NCI-H82 (cell line): ENCODE measurements at regions not wholly inside any gene's neighbourhood (a gene's known extent, or its start where the extent isn't known, plus 50 kb on each side); places are given as distances from the start of the nearest gene placed in this dataset.
"Not testable (repeated sequence)": the region's sequence is repeated elsewhere in the genome, so short reads cannot be mapped to it uniquely, and the experiment has no call there.

Source experiments
- DNase-seq: peaks from one replicate; lab custom pipeline; 2025; lab: John Stamatoyannopoulos, UW

DNA sequence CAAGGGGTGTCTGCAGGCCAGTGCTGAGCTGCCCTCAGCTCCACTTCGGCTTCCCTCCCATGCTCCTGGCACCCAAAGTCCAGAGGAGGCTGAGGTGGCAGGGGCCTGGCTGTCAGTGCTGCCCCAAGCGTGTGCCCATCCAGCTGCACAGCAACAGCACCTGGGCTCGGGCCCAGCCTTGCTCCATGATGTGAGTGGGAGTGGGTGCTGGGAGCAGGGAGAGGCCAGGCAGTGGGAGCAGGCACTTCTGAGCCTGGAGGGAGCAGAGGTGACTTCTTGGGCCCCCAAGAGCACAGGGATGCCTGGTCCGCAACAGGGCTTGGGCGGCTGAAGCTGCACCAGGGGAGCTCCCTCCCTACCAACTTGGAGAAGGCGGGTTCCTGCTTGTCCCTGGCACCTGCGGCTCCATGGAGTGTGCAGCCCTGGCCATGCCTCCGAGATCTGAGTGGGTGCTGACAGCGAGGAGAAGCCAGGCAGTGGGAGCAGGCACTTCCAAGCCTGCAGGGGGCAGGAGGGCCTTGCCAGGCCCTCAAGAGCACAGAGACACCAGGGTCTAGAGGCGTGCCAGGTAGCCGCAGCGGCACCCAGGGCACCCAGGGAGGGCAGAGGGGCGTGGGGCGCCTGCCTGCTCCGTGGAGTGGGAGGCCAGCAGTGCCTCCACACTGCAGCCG is 366.7 kb upstream of the SGO1 start:
- DNase-seq = no peak

DNA sequence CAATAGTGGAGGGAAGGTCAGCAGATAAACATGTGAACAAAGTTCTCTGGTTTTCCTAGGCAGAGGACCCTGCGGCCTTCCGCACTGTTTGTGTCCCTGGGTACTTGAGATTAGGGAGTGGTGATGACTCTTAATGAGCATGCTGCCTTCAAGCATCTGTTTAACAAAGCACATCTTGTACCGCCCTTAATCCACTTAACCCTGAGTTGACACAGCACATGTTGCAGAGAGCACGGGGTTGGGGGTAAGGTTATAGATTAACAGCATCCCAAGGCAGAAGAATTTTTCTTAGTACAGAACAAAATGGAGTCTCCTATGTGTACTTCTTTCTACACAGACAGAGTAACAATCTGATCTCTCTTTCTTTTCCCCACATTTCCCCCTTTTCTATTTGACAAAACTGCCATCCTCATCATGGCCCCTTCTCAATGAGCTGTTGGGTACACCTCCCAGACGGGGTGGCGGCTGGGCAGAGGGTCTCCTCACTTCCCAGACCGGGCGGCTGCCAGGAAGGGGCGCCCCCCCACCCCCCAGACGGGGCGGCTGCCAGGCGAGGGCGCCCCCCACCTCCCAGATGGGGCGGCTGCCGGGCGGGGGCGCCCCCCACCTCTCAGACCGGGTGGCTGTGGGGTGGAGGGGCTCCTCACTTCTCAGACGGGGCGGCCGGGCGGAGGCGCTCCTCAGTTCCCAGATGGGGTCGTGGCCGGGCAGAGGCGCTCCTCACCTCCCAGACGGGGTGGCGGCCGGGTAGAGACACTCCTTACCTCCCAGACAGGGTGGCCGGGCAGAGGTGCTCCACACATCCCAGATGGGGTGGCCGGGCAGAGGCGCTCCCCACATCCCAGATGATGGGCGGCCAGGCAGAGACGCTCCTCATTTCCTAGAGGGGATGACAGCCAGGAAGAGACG is 361.6 kb upstream of the SGO1 start:
- DNase-seq = not testable (repeated sequence)

DNA sequence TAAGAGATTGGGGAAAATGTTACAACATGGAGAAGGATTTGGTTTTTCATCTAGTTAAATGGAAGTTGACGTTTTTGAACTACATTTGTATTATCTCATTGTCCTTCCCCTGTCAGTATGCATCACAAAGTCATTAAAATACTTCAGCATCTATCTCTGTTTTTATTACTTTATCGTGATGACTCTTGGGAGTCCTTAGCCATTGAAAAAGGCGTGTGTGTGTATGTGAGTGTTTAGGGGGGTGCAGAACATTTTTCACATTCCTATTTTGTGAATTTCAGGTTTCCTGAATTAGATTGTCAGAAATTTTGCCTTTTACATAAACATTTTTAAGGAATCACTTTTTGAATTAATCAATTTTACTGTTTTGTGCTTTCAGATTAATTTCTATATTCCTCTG is 360.6 kb upstream of the SGO1 start:
- DNase-seq = no peak

DNA sequence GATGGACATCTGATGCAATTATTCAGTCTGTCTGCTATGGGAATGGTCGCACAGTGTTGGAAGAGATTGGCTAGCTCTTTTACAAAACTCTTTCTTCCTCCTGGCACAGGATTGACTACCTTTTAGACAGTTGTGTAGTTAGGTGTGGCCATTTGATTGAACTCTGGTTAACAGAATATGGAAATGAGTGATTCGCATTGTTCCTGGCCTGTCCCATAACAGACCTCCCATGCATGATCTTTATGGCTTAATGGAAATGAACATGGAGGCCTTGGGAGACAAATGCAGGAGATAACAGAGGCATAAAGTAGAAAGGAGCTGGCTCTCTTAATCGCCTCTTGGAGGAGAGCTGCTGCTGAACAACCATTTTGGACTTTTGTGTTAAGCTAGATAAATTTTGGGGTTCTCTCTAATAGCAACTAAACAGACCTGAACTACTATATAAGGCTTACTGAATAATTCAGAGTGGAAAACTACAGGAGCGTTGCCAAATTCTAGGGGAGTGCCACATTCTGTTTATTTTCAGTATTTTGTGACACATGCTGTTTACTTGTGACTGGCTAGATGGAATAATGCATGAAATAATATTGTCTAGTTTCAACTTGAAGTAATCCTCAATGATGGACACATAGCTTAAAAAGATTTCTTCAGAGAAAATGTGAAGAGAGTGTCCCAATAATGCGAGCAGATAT is 357.7 kb upstream of the SGO1 start:
- DNase-seq = no peak

DNA sequence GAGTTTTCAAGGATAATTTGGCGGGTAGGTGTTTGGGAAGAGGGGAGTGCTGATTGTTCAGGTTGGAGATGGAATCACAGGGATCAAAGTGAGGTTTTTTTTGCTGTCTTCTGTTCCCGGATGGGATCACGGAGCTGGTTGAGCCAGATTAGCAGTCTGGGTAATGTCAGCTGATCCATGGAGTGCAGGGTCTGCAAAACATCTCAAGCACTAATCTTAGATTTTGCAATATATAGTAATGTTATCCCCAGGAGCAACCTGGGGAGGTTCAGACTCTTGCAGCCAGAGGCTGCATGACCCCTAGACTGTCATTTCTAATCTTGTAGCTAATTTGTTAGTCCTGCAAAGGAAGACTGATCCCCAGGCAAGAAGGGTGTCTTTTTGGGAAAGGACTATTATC is 354.1 kb upstream of the SGO1 start:
- peak; percentile 2 for DNase-seq

DNA sequence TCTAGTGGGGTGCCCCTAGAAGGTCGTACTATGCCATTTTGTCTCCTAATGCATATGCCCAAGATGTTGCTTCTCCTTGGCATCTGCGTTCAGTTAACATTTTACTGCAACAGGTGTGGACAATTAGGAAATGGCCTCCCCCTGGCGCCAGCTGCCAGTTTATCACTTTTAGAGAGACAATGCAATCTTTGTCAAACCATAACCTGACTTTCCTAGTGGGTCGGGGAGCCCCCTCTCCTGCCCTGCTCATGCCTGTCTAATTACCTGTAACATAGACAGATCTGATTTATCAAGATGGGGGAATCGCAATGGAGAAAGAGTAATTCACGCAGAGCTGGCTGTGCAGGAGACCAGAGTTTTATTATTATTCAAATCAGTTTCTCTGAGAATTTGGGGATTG is 353.7 kb upstream of the SGO1 start:
- DNase-seq = no peak

DNA sequence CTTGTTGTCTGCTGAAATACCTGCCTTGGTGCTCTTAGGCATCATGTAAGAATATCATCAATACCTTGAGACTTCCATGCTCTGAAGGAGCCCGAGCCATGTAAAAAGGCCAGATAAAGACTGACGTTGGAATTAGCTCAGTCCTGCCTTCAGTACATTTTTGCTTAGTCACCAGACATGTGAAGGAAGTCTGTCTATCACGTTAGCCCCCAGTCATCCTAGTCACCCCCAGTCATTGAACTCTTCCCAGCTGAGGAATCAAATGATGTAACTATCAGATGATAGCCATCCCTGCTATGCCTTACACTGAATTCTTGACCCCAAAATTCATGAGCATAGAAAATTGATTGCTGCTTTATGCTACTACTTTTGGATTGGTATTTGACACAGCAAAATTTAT is 351.2 kb upstream of the SGO1 start:
- no peak for DNase-seq

DNA sequence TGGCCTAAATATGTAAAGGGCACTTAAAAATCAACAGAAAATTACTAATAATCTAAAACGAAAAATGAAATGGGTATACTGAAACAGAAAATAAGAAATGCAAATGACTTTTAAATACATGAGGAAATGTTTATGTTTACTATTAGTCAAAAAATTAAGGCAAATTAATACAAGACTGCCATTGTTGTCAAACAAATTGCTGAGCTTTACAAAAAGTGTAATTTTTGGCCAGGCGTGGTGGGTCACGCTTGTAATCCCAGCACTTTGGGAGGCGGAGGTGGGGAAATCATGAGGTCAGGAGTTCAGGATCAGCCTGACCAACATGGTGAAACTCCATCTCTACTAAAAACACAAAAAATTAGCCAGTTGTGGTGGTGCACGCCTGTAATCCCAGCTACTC is 343.9 kb upstream of the SGO1 start:
- DNase-seq = no peak

DNA sequence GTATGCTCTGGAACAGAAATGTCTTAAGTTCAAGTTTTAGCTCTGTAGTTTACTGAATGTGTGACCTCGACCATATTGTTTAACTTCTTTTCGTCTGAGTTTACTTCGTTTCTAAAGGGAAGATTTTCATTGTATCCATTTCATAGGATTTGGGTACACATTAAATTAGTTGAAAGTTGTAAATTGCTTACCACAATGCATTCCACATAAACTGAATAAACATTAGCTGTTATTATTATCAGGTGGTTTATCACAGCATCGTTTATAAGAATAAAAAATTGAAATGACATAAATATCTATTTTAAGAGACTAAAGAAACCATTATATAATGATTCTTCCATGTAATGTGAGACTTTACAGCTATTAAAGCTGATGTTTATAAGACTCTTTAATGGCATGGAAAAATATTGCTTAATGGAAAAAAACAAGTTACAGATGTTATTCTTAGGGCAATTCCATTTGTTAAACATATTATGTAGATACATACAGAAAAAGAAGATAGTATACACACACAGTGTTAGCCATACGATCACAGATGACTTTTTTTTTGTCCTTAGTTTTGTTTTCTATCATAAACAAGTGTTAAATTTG is 342.3 kb upstream of the SGO1 start:
- no peak for DNase-seq

DNA sequence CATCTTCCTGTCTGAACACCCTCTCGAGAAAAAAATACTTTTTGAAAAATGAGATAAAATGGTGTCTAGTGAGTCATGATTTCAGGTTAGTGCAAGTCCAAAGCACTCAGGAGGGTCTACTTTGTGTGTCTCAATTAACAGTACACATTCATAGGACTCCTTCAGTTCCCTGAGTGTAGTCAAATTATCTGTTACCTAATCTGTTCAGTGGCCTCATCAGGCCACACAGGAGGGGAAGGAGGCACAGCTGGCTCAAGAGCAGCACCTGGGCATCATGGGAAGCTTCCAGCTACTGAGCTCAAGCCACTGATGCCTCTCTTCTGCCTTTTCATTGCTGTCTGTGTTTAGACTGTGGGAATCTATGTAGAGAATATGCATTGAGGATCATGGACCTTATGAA is 341.4 kb upstream of the SGO1 start:
- DNase-seq = peak; percentile 15

DNA sequence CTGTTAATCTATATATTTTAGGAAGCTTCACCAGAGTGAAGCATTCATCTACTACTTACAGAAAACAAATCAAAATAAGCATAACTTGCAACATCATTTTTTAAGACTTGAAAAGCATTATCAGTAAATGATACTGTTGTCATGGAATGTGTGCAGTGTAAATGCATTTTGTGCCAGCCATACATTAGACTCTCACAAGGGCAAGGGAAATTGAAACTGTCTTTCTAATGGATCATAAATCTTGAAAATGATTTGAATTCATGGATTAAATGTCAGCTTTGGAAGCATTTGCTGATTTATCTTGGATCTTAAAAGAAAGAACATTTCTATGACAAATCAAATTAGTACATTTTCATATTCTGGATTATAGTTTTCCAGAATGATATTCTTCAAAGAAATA is 338.3 kb upstream of the SGO1 start:
- DNase-seq = no peak

DNA sequence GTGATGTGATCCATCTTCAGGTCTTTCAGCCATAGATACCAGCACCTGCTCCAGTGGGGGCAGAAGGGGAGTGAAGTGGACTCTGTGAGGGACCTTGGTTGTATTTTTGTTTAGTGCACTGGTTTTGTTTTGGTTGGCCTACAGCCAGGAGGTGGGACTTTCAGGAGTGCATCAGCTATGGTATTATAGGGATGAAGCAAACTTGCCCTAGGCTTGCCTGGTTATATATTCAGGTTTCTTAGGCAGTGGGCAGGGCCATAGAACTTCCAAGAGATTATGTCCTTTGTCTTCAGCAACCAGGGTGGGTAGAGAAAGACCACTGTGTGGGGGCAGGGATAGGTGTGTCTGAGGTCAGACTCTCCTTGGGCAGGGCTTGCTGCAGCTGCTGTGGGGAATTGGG is 337.3 kb upstream of the SGO1 start:
- no peak for DNase-seq

DNA sequence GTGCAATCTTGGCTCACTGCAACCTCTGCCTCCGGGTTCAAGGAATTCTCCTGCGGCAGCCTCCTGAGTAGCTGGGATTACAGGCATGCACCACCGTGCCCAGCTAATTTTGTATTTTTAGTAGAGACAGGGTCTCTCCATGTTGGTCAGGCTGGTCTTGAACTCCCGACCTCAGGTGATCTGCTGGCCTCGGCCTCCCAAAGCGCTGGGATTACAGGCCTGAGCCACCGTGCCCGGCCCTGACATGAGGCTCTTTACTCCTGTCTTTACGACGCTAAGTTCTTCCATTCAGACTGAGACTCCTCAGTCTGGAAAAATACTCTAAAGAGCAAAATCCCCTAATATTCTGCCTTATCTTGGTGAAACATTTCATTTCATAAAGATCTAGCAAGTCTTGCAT is 331.3 kb upstream of the SGO1 start:
- DNase-seq = not testable (repeated sequence)

DNA sequence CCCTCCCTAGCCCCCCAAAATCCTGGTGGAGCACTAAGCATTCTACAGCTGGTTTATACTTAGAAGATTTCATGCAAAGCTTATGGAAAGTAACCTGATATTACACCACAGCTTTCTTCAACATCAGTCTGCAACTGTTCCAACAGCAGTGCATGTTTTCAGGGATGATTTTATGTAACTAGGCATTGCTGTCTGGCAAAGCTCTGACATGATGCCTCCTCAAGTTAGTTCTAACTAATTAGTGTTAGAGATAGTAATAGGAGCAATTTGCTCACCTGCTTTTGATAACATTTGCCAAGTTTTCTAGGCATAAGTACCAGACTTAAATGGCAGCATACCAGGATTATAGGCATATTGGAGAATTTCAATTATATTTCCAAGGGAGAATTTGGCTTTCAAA is 330.3 kb upstream of the SGO1 start:
- no peak for DNase-seq

DNA sequence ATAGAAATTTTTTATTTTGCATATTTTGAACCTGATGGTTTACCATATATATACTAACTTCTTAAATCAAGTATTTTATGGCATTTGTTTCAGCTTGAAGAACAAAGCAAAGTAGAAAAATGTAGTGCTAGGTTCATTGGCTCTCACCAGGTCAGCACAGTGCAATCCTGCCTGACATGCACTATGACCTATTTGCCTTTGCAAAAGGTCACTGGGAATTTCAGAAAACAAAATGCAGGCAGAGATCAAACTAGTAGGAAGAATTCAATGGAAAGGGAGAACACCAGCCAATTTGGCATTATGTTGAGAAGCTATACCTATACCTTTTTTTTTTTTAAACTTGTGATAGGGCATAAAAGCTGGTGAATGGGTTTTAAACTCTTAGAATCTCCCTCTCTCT is 329.8 kb upstream of the SGO1 start:
- DNase-seq = no peak

DNA sequence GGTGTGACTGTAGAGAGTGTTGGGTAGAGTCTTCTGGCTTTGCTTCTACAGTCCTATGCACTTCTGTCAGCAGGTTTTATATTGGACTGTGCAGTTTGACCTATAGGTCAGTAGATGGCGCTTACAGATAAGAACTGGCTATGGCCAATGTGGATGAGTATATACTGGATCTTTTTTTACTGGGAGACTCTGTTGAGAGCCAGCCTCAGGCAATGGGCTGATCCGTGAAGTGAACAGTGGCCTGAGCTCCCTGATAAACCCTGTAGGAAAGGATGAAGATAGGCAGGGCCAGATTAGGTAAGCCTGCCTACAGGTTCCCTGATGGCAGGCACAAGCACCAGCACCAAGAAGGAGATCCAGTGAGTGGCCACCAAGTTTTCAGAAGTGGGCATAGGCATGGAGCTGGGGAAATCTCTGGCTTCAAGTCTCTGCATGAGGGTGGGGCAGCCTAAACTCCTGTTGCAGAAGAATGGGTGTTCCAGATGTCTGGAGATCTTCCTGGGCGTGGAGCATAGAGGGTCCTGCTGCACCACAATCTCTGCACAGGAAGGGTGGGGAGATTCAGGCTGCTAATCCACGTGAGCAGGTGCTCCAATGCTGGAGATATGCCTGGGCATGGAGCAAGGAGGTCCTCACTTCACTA is 326.0 kb upstream of the SGO1 start:
- peak; percentile 77 for DNase-seq

DNA sequence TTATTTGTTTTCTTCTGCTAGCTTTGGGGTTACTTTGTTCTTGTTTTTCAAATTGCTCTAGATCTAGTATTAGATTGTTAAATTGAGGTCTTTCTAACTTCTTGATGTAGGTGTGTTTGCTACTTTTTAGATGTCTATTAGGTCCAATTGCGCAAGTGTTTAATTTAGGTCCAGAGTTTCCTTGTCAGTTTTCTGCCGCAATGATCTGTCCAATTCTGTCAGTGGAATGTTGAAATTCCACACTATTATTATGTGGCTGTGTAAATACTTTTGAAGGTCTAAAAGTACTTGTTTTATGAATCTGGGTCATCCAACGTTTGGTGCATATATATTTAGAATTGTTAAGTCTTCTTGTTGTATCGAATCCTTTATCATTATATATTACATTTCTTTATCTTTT is 324.4 kb upstream of the SGO1 start:
- DNase-seq = no peak

DNA sequence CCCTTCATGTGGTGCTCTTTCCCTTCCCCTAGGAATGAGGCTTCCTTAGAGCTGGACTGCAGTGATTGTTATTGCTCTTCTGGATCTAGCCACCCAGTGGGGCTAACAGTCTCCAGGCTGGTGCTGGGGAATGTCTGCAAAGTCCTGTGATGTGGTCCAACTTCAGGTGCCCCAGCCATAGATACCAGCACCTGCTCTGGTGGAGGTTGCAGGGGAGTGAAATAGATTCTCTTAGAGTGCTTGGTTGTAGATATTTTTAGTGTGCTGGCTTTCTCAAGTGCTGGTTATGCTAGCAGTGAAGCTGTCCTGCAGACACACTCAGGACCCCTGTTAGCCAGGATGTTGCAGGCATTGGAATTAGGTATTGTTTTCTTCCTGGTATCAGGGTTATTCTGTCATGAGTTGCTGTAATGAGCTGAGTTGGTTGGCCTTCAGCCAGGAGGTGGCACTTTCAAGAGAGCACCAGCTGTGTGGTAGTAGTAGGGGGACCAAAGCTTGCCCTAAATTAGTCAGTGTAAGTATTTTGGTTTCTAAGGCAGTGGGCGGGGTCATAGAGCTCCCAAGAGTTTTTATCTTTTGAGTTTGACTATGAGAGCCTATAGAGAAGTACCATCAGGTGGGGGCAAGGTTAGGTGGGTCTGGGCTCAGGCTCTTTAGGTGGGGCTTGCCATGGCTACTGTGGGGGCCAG is 317.5 kb upstream of the SGO1 start:
- DNase-seq = no peak

DNA sequence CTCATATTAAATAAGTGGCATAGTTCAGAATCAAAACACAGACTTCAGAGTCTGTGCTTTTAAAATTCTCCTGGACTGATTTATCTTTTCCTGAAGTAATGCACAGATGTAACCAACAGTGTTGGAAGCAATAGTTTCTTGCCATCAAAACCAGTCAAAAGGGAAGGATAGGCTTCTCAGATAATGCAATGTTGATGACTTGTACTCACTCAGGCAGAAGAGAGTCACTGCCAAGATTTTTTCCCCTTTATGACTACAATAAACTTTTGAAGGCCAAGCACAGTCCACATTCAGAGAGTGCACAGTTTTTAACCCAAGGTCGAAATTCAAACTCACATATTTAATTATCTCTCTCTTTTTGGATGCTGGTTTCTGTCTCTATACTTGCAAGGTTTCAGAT is 305.0 kb upstream of the SGO1 start:
- no peak for DNase-seq

DNA sequence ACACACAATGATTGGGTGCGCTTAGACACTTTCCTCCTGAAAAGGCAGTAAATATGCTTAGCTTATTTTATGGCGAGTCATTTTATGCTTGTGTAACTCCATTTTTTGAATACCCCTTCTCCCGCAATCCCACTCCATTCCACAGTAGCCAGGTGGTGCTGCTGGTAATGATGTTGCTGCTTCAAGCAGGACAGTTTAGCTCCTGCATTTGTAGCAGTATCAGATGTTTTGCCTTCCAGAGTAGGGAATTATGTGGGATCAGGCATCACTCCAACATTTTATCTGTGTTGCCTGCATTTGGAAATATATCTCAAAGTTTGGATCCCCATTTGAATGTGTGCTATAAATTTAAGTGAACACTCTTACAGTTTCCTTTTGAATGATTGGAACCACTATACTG is 302.1 kb upstream of the SGO1 start:
- no peak for DNase-seq

DNA sequence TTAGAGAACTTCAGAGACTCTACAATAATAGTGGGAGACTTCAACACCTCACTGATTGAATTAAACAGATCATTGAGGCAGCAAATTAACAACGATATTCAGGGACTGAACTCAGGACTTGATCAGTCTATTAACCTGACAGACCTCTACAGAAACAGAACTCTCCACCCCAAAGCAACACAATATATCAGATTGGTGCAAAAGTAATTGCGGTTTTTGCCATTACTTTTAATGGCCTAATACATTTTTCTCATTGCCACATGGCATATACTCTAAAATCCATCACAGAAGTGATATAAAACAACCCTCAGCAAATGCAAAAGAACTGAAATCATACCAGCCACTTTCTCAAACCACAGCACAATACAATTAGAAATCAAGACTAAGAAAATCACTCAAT is 298.1 kb upstream of the SGO1 start:
- no peak for DNase-seq

DNA sequence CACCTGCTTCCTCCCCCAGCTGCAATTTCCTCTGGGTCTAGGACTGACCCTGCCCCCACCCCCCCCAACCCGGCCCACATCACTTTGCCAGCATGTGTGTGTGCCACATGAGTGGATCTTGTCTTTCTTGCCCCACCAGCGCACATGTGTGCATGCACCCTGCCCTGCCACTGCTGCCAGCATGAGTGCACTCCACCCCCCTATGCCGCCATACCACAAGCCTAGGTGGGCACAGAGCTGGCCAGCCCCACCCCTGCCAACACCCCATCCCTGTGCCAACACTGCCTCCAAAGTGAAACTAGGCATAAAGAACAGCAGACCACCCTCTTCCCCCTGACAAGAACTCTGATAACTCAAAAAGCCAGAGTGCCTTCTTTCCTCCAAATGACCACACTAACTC is 296.3 kb upstream of the SGO1 start:
- DNase-seq = no peak
